ENCODE measurements at regions not wholly inside any gene's neighbourhood (a gene's known extent, or its start where the extent isn't known, plus 50 kb on each side); places are given as distances from the start of the nearest gene placed in this dataset.

DNA sequence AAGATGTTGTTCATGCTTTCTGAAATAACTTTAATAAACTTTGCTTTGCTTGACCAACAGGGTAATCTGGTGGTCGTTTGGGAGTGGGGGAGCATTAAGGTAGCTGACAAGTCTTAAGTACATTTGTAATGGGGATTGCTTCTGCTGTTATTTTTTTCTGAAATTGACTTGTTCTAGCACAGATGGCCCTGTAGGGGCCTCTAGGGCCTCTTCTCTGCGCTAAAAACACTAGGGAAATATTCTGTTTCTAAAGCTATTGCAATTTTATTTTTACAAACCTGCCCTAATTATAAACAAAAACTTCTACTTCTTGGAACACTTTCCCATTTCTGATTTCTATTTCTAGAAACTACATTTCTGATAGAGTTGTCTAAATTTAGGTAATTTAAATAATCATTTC, 191.3 kb upstream of the KCNJ3 start:
- TF ChIP-seq EZH2 (IDR thresholded peaks at IDR 0.05; ENCODE audit: borderline replicate concordance, low read depth, low read length, poor library complexity, severe bottlenecking) = no peak
- TF ChIP-seq, protein P1, sequence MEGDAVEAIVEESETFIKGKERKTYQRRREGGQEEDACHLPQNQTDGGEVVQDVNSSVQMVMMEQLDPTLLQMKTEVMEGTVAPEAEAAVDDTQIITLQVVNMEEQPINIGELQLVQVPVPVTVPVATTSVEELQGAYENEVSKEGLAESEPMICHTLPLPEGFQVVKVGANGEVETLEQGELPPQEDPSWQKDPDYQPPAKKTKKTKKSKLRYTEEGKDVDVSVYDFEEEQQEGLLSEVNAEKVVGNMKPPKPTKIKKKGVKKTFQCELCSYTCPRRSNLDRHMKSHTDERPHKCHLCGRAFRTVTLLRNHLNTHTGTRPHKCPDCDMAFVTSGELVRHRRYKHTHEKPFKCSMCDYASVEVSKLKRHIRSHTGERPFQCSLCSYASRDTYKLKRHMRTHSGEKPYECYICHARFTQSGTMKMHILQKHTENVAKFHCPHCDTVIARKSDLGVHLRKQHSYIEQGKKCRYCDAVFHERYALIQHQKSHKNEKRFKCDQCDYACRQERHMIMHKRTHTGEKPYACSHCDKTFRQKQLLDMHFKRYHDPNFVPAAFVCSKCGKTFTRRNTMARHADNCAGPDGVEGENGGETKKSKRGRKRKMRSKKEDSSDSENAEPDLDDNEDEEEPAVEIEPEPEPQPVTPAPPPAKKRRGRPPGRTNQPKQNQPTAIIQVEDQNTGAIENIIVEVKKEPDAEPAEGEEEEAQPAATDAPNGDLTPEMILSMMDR (conservative IDR thresholded peaks at IDR 0.05; ENCODE audit: low read depth, low read length) = no peak; the same call in 1 of the 2 replicates

Measured in A673 (cell line).